ENCODE measurements at regions not wholly inside any gene's neighbourhood (a gene's known extent, or its start where the extent isn't known, plus 50 kb on each side); places are given as distances from the start of the nearest gene placed in this dataset.

GRCh38 chr2:75424936-75425619 lies 135.7 kb downstream of the EVA1A start:
- TF ChIP-seq CTCF (IDR thresholded peaks at IDR 0.05) (peak in 2 of 6 experiments; percentile 16 to 29), POLR2A (IDR thresholded peaks at IDR 0.05) (no peak), EP300 (IDR thresholded peaks at IDR 0.05) (no peak)

Data from upper lobe of left lung (tissue), 4 donors.